Progenitor cell of endocrine pancreas (in vitro differentiated cells): ENCODE measurements at regions not wholly inside any gene's neighbourhood (a gene's known extent, or its start where the extent isn't known, plus 50 kb on each side); places are given as distances from the start of the nearest gene placed in this dataset.

Experiments used
- DNase-seq: peaks from one replicate; pipeline ENCODE4 v3.0.0; 2021; ENCODE audit warnings: low spot score; ENCODE audit not compliant: unreplicated experiment
- H3K27ac Mint-ChIP-seq: 2 replicates; pipeline ENCODE4 v1.8.0; 2021; ENCODE audit warnings: mild to moderate bottlenecking, moderate library complexity, mixed read lengths
- H3K27me3 Mint-ChIP-seq: 2 replicates; pipeline ENCODE4 v1.8.0; 2021; ENCODE audit warnings: mixed read lengths
- H3K36me3 Mint-ChIP-seq: 2 replicates; pipeline ENCODE4 v1.8.0; 2022; ENCODE audit warnings: mixed read lengths; ENCODE audit not compliant: insufficient read depth
- H3K4me1 Mint-ChIP-seq: 2 replicates; pipeline ENCODE4 v1.8.0; 2021; ENCODE audit warnings: low read depth, mixed read lengths
- H3K4me3 Mint-ChIP-seq: 2 replicates; pipeline ENCODE4 v1.8.0; 2021; ENCODE audit warnings: low read depth, mild to moderate bottlenecking, moderate library complexity, mixed read lengths
- H3K9me3 Mint-ChIP-seq: 2 replicates; pipeline ENCODE4 v1.8.0; 2021; ENCODE audit warnings: low read depth, mixed read lengths
- CTCF ChIP-seq: fragments of 200-600 bp; sonication (generic); IDR thresholded peaks from one replicate; pipeline ENCODE4 v1.5.0; 2021; ENCODE audit warnings: antibody characterized with exemption, mild to moderate bottlenecking; ENCODE audit not compliant: unreplicated experiment

- H3K36me3 Mint-ChIP-seq = no peaks in the 10 kb centered on the region
- H3K4me3 Mint-ChIP-seq = no peak overlapping the region
- H3K4me1 Mint-ChIP-seq = peaks cover 14% of the 10 kb centered on the region
- TF ChIP-seq CTCF = no peak
- H3K9me3 Mint-ChIP-seq = no peaks in the 10 kb centered on the region
- no peak for DNase-seq
- no peaks in the 10 kb centered on the region for H3K27me3 Mint-ChIP-seq
- H3K27ac Mint-ChIP-seq = no peak overlapping the region
These were observed 564.0 kb upstream of the ACO1 start for GRCh38 chr9:31820426-31820825.

- Mint-ChIP-seq H3K9me3 (no peaks in the 10 kb centered on the region), H3K4me3 (no peak overlapping the region), H3K4me1 (peaks cover 15% of the 10 kb centered on the region), H3K36me3 (no peaks in the 10 kb centered on the region), H3K27ac (no peak overlapping the region), H3K27me3 (no peaks in the 10 kb centered on the region)
- DNase-seq = no peak
- TF ChIP-seq CTCF = no peak
These were observed 562.9 kb upstream of the ACO1 start for GRCh38 chr9:31821583-31821982.

DNA sequence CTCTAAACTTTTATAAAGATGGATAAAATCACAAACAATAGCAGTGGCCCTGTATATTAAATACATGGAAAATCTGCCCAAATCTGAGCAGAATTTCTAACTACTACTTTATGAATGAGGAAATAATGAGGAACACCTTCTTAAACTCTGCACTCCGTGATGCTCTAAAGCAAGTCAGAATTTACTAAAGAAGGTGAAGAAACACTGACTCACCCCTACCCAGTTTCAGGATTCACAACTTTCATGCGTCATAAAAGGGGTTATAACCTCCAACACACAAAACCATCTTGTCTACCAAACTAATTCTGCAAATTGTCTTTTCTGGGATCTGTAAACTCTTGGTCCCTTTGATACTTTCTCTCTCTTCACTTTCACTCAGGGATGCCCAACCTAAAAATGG, 561.1 kb upstream of the ACO1 start:
- no peak for TF ChIP-seq CTCF
- Mint-ChIP-seq H3K4me3 (no peak overlapping the region), H3K9me3 (no peaks in the 10 kb centered on the region), H3K27ac (no peak overlapping the region), H3K4me1 (peaks cover 15% of the 10 kb centered on the region), H3K27me3 (no peaks in the 10 kb centered on the region), H3K36me3 (no peaks in the 10 kb centered on the region)
- DNase-seq = no peak

GRCh38 chr9:31824860-31825259, 559.6 kb upstream of the ACO1 start:
- Mint-ChIP-seq H3K9me3 (no peaks in the 10 kb centered on the region), H3K4me3 (no peak overlapping the region), H3K36me3 (no peaks in the 10 kb centered on the region), H3K27ac (no peak overlapping the region), H3K4me1 (peaks cover 15% of the 10 kb centered on the region), H3K27me3 (no peaks in the 10 kb centered on the region)
- TF ChIP-seq CTCF = no peak
- DNase-seq = no peak

GRCh38 chr9:31837211-31837610, 547.2 kb upstream of the ACO1 start:
- Mint-ChIP-seq H3K9me3 (no peaks in the 10 kb centered on the region), H3K4me3 (no peak overlapping the region), H3K27me3 (no peaks in the 10 kb centered on the region), H3K27ac (no peak overlapping the region), H3K4me1 (no peaks in the 10 kb centered on the region), H3K36me3 (no peaks in the 10 kb centered on the region)
- TF ChIP-seq CTCF = no peak
- no peak for DNase-seq
